Activated T-helper 17 cell treated with anti-CD3 and anti-CD28 coated beads, Interleukin-2, amount 50 U/mL, for 72 hours (primary cell): ENCODE measurements at regions not wholly inside any gene's neighbourhood (a gene's known extent, or its start where the extent isn't known, plus 50 kb on each side); places are given as distances from the start of the nearest gene placed in this dataset.

Experiments
- ATAC-seq: fragments of 150-1000 bp; cut with Tn5 transposase; replicated peaks from 2 replicates; pipeline ENCODE4 v1.10.0; 2021; ENCODE audit warnings: mild to moderate bottlenecking, moderate library complexity
- H3K27ac Mint-ChIP-seq: one replicate; pipeline ENCODE4 v1.8.0; 2022; ENCODE audit warnings: mixed read lengths
- H3K27me3 Mint-ChIP-seq: one replicate; pipeline ENCODE4 v1.8.0; 2022; ENCODE audit warnings: mixed read lengths
- H3K36me3 Mint-ChIP-seq: one replicate; pipeline ENCODE4 v1.8.0; 2022; ENCODE audit warnings: low read depth, mild to moderate bottlenecking, mixed read lengths
- H3K4me1 Mint-ChIP-seq: one replicate; pipeline ENCODE4 v1.8.0; 2022; ENCODE audit warnings: mixed read lengths
- H3K4me3 Mint-ChIP-seq: one replicate; pipeline ENCODE4 v1.8.0; 2022; ENCODE audit warnings: mild to moderate bottlenecking, mixed read lengths
- H3K9me3 Mint-ChIP-seq: one replicate; pipeline ENCODE4 v1.8.0; 2022; ENCODE audit warnings: mixed read lengths

- ATAC-seq: no peak
- H3K27me3 Mint-ChIP-seq: no peaks in the 10 kb centered on the region
- no peaks in the 10 kb centered on the region for H3K36me3 Mint-ChIP-seq
- no peaks in the 10 kb centered on the region for H3K4me1 Mint-ChIP-seq
- H3K9me3 Mint-ChIP-seq: peaks cover 7% of the 10 kb centered on the region
- no peak overlapping the region for H3K27ac Mint-ChIP-seq
- no peak overlapping the region for H3K4me3 Mint-ChIP-seq
These were observed 715.1 kb upstream of the CDH7 start for GRCh38 chr18:65035701-65036100.

- no peak for ATAC-seq
- no peak overlapping the region for H3K4me3 Mint-ChIP-seq
- H3K9me3 Mint-ChIP-seq: peaks cover 8% of the 10 kb centered on the region
- H3K4me1 Mint-ChIP-seq: no peaks in the 10 kb centered on the region
- H3K27me3 Mint-ChIP-seq: no peaks in the 10 kb centered on the region
- no peaks in the 10 kb centered on the region for H3K36me3 Mint-ChIP-seq
- H3K27ac Mint-ChIP-seq: no peak overlapping the region
These were observed 725.1 kb upstream of the CDH7 start for GRCh38 chr18:65025756-65026155.

GRCh38 chr18:65021021-65021420 lies 729.8 kb upstream of the CDH7 start:
- Mint-ChIP-seq H3K4me3 (no peak overlapping the region), H3K4me1 (no peaks in the 10 kb centered on the region), H3K36me3 (no peaks in the 10 kb centered on the region), H3K27ac (no peak overlapping the region), H3K27me3 (no peaks in the 10 kb centered on the region), H3K9me3 (peaks cover 4% of the 10 kb centered on the region)
- no peak for ATAC-seq

GRCh38 chr18:65018184-65018583 lies 732.6 kb upstream of the CDH7 start:
- no peak for ATAC-seq
- H3K4me1 Mint-ChIP-seq: no peaks in the 10 kb centered on the region
- H3K36me3 Mint-ChIP-seq: no peaks in the 10 kb centered on the region
- H3K27me3 Mint-ChIP-seq: no peaks in the 10 kb centered on the region
- peaks cover 9% of the 10 kb centered on the region for H3K9me3 Mint-ChIP-seq
- no peak overlapping the region for H3K27ac Mint-ChIP-seq
- no peak overlapping the region for H3K4me3 Mint-ChIP-seq

GRCh38 chr18:65017372-65017760 lies 733.4 kb upstream of the CDH7 start:
- Mint-ChIP-seq H3K27me3 (no peaks in the 10 kb centered on the region), H3K9me3 (peaks cover 11% of the 10 kb centered on the region), H3K27ac (no peak overlapping the region), H3K4me1 (no peaks in the 10 kb centered on the region), H3K4me3 (no peak overlapping the region), H3K36me3 (no peaks in the 10 kb centered on the region)
- no peak for ATAC-seq

- no peak overlapping the region for H3K27ac Mint-ChIP-seq
- no peak overlapping the region for H3K4me3 Mint-ChIP-seq
- H3K4me1 Mint-ChIP-seq: no peaks in the 10 kb centered on the region
- no peak for ATAC-seq
- H3K36me3 Mint-ChIP-seq: no peaks in the 10 kb centered on the region
- peaks cover 17% of the 10 kb centered on the region for H3K9me3 Mint-ChIP-seq
- no peaks in the 10 kb centered on the region for H3K27me3 Mint-ChIP-seq
These were observed 734.0 kb upstream of the CDH7 start for GRCh38 chr18:65016631-65017371.

DNA sequence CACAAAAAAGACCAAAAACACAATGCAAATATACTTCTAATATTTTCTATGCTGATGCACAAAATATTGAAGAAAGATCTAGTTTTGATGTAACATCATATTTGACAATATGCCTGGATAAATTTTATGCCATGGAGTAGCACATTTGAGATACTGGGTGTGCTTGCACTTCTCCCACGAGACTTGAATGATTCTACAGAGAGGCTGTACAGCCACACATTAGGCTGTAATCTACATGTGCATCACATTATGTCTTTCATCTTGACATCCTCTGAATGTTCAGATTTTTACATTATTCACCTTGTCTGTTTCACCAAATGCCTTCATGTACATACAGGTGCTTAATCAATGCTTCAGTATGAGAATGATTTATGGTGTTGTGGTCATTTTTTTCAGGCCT lies 756.4 kb upstream of the CDH7 start:
- H3K9me3 Mint-ChIP-seq: peaks cover 10% of the 10 kb centered on the region
- H3K4me3 Mint-ChIP-seq: no peak overlapping the region
- no peak for ATAC-seq
- H3K27me3 Mint-ChIP-seq: no peaks in the 10 kb centered on the region
- H3K36me3 Mint-ChIP-seq: no peaks in the 10 kb centered on the region
- no peaks in the 10 kb centered on the region for H3K4me1 Mint-ChIP-seq
- no peak overlapping the region for H3K27ac Mint-ChIP-seq

- Mint-ChIP-seq H3K36me3 (no peaks in the 10 kb centered on the region), H3K27ac (no peak overlapping the region), H3K4me1 (no peaks in the 10 kb centered on the region), H3K27me3 (no peaks in the 10 kb centered on the region), H3K9me3 (peaks cover 15% of the 10 kb centered on the region), H3K4me3 (no peak overlapping the region)
- ATAC-seq: no peak
These were observed 757.1 kb upstream of the CDH7 start for GRCh38 chr18:64993695-64994094.

DNA sequence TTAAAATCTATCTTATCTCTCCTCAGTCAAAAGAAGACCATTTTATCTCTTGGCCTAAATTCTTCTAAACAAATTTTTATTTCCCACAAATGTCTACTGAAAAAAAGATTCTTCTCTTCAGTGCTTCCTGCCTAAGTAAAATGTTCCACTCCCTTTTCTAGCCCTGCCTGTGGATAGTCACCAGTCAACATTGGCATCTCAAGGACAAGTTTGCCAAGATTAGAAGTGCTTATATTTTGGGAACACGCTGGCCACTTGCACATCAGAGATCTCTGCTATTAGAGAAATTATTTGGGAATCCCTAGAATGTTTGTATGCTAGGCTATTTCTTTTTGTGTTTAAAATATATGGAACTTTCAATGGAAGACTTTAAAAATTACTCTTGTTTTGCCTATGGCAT lies 758.2 kb upstream of the CDH7 start:
- H3K27ac Mint-ChIP-seq: no peak overlapping the region
- H3K36me3 Mint-ChIP-seq: no peaks in the 10 kb centered on the region
- peaks cover 11% of the 10 kb centered on the region for H3K9me3 Mint-ChIP-seq
- H3K4me3 Mint-ChIP-seq: no peak overlapping the region
- no peak for ATAC-seq
- no peaks in the 10 kb centered on the region for H3K27me3 Mint-ChIP-seq
- H3K4me1 Mint-ChIP-seq: no peaks in the 10 kb centered on the region

- no peaks in the 10 kb centered on the region for H3K4me1 Mint-ChIP-seq
- H3K27me3 Mint-ChIP-seq: no peaks in the 10 kb centered on the region
- peaks cover 11% of the 10 kb centered on the region for H3K9me3 Mint-ChIP-seq
- no peak for ATAC-seq
- H3K36me3 Mint-ChIP-seq: no peaks in the 10 kb centered on the region
- H3K27ac Mint-ChIP-seq: no peak overlapping the region
- H3K4me3 Mint-ChIP-seq: no peak overlapping the region
These were observed 759.7 kb upstream of the CDH7 start for GRCh38 chr18:64991102-64991501.

DNA sequence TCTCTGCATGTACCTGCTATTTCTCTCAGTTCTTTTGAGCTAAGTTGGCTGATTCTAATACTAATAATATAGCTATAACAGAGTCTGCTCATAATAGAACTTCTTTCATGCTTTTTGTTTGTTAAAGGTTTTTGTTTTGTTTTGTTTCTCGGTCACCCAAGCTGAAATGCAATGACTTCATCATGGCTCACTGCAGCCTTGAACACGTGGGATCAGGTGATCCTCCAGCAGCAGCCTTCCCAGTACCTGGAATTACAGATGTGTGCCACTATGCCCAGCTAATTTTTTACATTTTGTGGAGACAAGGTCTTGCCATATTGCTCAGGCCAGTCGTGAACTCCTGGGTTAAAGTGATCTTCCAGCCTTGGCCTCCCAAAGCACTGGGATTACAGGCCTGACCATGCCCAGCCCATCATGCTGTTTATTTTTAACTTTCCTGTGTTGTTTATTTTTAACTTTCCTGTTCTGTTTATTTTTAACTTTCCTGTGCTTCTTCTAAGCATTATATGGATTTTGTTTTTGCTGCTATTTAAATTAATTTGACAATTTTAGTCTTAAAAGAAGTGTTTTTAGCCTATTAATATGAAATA lies 763.8 kb upstream of the CDH7 start:
- Mint-ChIP-seq H3K9me3 (peaks cover 11% of the 10 kb centered on the region), H3K27ac (no peak overlapping the region), H3K4me1 (no peaks in the 10 kb centered on the region), H3K36me3 (no peaks in the 10 kb centered on the region), H3K27me3 (no peaks in the 10 kb centered on the region), H3K4me3 (no peak overlapping the region)
- no peak for ATAC-seq

DNA sequence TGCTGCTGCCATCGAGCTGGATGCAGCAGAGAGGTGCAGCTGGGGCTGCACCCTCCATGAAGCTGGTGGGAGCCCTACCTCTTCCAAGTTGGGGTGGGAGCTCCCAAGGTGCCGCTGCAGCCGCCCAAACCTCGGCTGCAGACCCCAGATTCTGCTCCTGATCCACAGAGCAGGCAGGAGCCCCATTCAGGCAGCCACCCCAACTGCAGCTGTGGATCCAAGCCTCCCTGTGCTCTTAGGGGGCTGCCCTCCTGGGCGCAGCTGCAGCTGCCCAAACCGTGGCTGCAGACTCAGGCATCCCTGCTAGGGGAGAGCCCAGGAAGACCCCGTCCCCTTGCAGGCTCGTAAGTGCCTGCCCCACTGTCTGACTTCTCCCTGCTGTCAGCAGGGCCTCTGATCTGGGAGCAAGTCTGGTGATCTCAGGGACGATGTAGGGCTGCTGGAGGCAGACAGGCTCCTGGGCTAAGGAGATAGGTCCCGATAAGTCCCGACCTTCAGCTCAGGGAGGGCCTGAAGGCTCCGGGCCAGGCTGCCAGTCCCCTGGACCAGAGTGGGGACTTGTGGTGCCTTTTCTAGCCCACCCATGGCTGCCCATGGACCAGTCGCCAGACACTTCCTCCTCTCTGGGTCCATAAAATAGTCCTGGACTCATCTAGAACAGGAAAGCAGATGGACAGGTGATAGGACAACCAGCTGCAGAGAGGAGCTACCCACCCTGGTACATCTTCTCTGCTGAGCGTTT lies 767.1 kb upstream of the CDH7 start:
- no peaks in the 10 kb centered on the region for H3K27me3 Mint-ChIP-seq

DNA sequence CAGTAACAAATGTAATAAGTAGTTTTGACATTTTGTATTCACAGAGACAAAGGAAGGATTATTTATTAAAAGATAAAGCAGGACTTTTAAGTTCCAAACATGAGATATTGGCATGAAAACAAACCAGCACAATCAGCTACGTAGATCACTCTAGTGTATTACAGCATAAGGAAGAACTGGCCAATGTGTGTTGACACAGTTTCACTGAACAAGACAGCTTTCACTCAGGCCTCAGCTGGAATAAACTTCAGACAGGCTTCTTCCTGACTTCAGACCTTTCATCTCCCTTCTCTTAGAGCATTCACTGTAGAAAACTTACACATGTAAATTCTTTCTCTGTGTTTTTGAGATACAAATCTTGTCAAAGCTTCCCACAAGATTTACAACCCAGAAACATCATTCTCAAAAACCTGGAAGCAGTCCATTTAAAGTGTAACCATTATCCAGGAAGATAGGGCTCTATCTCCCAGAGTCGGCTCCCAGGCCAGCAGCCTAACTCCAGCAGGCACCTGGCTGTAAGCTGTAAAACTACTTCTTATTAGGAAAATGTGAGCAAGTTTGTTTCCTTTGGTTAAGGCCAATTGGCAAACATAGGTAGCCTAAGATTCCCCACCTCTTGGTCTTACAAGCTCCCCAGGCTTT lies 768.3 kb upstream of the CDH7 start:
- Mint-ChIP-seq H3K4me1 (no peaks in the 10 kb centered on the region), H3K9me3 (no peaks in the 10 kb centered on the region), H3K36me3 (no peaks in the 10 kb centered on the region), H3K27me3 (no peaks in the 10 kb centered on the region), H3K27ac (no peak overlapping the region), H3K4me3 (no peak overlapping the region)
- ATAC-seq: no peak

More for the DNA sequence above, 767.1 kb upstream of the CDH7 start:
- H3K27ac Mint-ChIP-seq: no peak overlapping the region
- no peak for ATAC-seq
- H3K4me3 Mint-ChIP-seq: no peak overlapping the region
- H3K36me3 Mint-ChIP-seq: no peaks in the 10 kb centered on the region
- H3K4me1 Mint-ChIP-seq: no peaks in the 10 kb centered on the region
- no peaks in the 10 kb centered on the region for H3K9me3 Mint-ChIP-seq

- Mint-ChIP-seq H3K9me3 (no peaks in the 10 kb centered on the region), H3K4me1 (no peaks in the 10 kb centered on the region), H3K36me3 (no peaks in the 10 kb centered on the region), H3K4me3 (no peak overlapping the region), H3K27ac (no peak overlapping the region), H3K27me3 (no peaks in the 10 kb centered on the region)
- ATAC-seq: no peak
These were observed 768.9 kb upstream of the CDH7 start for GRCh38 chr18:64981915-64982314.

DNA sequence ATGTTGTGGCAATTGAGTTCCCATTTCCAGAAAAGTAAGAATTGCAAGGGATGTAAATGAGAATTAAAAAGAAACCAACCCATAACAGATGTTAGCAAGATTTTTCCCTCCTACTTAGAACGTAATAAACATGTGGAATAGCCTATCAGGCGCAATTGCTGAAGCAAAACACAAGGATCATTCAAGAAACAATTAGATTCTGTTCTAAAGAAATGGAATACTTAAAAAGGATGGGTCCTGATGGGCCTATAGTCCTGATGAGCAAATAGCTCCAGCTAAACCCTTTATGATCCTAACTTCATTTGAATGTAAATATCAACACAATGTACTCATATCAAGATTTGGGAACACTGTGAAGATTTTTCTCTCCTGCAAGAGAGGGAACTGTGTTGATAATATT lies 771.0 kb upstream of the CDH7 start:
- H3K27ac Mint-ChIP-seq: no peak overlapping the region
- no peaks in the 10 kb centered on the region for H3K36me3 Mint-ChIP-seq
- no peak overlapping the region for H3K4me3 Mint-ChIP-seq
- no peaks in the 10 kb centered on the region for H3K27me3 Mint-ChIP-seq
- H3K9me3 Mint-ChIP-seq: peaks cover 5% of the 10 kb centered on the region
- no peak for ATAC-seq
- no peaks in the 10 kb centered on the region for H3K4me1 Mint-ChIP-seq
